ENCODE measurements at regions not wholly inside any gene's neighbourhood (a gene's known extent, or its start where the extent isn't known, plus 50 kb on each side); places are given as distances from the start of the nearest gene placed in this dataset.
"Not testable (repeated sequence)": the region's sequence is repeated elsewhere in the genome, so short reads cannot be mapped to it uniquely, and the experiment has no call there.

DNA sequence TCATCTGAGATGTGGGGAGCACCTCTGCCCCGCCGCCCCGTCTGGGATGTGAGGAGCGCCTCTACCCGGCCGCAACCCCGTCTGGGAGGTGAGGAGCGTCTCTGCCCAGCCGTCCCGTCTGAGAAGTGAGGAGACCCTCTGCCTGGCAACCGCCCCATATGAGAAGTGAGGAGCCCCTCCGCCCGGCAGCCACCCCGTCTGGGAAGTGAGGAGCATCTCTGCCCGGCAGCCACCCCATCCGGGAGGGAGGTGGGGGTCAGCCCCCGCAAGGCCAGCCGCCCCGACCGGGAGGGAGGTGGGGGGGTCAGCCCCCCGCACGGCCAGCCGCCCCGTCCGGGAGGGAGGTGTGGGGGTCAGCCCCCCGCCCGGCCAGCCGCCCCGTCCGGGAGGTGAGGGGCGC, 89.9 kb downstream of the PHLDA1 start:
- DNase-seq, result not testable (repeated sequence)

DNA sequence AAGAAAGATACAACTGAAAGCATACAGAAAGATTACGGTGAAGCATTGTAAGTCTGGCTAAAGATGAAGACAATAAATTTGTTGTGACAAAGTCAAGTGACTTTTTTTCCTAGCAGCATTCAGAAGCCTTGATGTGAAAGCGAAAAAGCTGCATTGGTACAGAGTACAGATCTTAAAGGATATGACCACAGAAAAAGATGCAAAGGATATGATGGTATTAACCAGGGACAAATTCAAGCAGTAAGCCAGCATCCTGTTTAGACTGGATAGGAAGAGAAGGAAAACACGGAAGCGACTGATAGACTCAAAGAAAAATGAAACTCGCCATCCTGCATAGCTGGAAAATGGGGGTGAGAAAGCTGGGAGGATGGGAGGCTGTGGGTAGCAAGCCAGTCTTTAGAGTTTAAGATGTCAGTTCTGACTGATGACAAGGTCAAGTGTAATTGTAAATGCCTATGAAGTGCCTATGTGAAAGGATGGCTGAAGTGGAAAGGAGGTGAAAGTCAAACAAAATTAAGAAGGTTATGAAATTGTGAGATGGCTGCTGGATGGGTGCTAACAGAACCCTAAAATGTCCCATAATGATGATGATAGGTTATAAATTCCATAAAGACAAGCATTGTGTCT, 92.4 kb downstream of the PHLDA1 start:
- no peak for DNase-seq

DNA sequence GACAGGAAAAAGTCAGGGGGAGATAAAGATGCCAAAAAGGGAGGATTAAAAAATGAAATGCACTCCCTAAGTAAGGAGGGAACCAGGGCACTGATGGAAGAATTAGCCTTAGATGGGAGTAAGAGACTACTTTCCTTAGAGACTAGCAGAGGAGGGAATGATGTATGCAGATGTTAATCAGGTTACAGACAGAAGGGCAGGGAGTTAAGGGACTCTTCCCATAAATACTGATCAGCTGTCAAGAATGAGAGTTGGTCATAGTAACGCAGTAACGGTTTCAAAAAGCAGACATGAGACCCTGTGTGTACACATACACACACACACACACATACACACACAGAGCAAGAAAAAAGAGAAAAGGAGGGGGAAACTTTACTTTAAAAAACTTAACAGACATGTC, 93.4 kb downstream of the PHLDA1 start:
- DNase-seq, result no peak

DNA sequence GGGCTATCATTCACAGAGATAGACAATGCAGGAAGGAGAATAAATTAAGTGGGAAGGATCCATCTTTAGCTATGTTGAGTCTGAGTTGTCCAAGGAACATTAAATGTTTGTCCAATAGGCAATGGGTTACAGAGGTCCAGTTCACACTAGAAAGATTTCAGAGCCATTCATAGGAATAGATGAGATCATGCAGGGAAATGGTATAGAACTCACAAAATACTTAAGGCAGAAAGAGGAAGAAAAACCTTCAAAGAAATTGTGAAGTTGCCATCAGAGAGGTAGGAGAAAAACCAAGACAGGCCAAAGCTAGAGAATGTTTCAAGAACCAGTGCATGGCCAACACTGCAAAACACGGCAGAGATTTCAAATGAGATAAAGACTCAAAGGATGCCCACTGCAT, 94.1 kb downstream of the PHLDA1 start:
- DNase-seq, result no peak

DNA sequence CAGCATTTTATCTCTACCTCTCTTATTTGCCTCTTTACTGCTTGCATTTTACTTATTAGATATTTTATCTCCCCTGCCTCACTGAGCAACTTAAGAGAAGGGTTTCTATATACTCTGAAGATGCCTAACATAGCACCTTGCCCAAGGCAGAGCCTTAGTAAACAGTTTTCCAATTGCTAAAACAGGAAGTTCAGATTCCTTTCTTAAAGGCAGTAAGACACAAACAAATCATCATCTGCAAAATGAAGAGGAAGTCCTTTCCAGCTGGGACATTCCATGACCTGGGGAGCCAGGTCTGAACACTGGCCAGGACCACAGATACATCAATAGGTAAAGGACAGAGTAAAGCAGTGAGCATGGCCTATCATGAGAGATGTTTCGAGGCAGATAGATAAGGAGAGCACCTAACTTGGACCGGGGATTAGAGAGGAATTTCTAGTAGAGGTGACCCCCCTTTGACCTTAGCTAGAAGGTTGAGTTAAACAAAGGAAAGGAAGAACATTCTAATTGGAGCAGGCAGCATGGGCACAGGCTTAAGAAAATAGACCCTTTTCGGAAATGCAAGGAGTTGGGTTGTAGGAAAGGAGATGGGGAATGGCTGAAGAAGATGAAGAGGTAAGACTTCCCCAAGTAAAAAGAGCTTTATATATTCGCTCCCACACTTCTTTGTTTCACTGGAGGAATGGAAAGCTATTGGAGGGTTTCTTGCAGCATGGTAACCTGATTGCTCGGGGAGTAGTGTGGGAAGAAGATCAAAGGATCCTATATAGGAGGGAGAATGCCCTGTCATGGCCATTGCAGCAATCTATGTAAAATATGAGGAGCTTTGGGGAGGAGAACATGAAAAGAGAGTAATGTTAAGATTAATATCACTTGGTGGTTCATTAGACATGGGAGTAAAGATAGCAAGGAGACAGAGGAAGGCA, 94.8 kb downstream of the PHLDA1 start:
- no peak for DNase-seq

DNA sequence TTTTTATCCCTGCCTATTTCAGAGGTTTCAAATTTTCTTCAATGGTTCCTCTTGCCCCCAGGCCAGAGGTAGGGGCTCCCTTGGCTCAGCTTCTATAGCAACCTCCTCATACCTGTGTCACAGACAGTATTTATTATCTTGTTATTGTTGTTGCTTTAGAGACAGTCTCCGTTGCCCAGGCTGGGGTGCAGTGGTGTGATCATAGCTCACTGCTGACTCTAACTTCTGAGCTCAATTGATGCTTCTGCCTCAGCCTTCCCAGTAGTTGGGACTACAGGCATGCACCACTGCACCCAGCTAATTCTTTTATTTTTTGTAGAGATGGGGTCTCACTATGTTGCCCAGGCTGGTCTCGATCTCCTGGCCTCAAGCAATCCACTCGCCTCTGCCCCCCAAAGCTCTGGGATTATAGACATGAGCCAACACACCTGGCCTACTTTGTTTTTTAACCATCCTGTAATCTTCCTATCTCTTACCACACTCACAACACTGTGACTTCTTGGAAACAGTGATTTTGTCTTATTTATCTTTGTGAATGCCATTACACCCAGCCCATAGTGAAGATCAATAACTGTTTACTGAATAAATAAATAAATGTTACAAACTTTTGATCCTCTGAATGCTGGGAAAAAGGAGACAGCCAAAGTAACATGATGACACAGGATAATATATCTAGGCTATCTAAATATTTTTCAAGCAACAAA, 95.9 kb downstream of the PHLDA1 start:
- DNase-seq, result no peak

DNA sequence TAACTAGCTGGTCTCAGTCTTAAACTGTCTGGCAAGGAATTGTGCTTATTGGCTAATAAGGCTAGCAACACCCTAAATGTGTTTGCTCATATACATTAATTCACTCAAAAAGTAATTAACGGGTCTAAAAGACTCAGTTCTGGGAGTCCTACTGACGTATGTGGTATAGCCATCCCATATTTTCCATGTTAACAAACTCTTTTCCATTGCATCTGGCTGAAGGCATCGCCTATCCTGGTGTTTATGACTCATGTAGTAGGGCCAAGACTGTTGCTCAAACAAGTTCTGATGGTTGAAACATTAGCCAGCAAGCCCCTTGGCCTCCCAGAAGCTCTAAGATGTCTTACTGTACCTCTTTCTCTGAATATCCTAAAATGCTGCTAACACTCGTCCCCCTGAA, 98.5 kb downstream of the PHLDA1 start:
- DNase-seq, result no peak

DNA sequence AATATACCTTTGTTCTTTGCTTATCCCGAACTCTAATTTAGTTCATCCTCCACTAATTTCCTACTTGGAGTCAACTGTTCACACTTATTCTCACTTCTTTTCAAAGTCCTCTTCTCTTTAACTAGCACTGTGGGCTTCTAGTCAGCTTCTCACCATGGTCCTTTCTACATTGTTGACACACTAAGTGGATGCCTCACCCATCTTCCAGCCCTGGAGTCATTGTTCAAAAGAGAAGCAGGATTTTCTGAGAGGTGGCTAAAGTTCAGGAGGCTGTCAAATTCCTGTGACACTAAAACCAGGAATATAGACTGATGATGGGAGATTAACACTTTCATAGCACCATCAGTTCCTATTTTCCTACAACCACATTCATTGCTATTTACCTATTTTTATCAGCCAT, 99.3 kb downstream of the PHLDA1 start:
- no peak for DNase-seq

DNA sequence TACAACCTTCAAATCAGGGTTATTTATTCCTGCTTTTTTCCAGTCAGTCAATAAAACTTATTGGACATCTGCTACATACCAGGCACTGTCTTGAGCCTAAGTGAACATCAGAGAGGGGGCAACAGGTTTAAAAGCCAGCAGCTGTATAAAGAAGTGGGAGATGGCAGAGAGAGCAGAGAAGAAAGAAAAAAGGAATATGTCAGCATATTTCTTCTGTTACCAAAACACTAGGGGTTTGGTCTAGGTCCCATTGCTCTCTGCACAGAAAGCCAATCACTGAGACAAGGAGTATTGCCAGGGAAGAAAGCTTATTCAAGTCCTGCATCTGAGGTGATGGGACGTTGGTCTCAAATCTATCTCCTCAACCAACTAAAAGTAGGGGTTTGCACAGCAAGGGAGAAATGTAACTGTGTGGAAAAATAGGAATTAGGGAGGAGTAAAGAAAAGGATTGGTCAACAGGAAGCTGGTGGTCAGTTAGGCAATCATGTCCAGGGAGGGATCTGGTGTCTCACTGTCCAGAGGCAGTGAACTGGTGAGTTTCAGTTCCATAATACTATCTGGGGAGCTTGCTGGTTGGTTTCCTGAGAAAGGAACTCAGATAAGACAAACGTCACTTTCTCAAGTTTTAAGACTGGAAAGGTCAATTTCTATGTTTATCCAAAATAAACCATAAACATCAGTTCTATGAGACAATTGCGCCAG, 107.5 kb downstream of the PHLDA1 start:
- DNase-seq, result no peak

DNA sequence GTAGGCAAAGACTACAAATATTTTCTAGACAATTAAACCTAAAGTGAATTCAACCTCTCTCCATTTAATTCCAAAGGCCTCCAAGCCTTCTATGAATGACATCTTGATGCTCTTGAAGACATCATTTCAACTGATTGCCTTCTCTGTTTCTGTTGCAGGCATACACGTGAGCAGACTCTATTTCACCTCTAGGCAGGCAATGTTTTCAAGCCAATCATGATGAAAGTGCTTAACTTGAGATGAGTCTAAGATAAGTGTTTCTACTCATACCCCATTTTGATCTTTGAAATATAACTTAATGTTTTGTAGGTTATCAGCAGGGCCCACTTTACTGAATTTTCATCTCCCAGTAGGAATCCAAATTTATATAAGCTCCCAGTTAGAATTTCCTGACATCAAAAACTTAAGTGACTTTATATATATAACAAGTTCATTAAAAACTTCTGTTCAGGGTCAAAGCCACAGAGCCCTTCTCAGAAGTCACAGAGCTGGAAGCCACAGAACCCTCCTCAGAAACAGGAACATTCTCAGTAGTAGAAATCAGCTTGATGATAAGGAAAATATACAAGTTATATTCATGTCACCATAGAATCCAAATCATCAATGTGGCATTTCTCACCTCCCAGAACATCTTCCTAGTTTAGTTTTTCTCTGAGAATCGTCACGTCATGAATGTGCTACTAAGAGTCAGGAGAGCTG, 108.5 kb downstream of the PHLDA1 start:
- no peak for DNase-seq

DNA sequence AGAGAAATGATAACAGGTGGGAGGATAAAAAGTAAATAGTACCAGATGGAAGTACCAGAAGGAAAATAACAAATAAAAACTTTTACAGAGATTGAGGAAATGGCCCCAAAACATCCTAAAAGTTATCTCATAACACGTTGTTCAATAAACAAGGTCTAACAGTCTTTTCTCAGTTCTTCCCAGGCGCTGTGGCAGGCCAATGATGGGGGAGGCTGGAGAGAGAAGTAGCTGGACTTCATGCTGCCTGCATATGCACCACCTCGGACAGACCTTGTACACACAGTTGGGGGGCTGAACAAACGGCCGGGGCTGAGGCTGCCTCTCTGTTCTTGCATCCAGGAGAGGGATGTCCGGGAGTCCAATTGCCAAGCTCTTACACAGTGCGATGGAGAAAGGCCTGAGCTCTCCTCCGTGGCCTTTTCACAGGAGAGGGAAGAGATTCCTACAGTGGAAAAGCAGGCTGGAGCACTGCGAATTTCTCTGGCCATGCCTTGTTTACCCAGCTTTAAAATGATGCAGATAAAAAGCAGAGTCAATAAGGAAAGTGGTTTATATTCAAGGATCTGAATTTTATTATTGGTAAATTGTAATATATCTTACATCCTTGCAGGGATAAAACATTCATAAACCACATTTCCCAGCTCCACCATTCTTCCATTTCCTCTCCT, 109.8 kb downstream of the PHLDA1 start:
- no peak for DNase-seq

DNA sequence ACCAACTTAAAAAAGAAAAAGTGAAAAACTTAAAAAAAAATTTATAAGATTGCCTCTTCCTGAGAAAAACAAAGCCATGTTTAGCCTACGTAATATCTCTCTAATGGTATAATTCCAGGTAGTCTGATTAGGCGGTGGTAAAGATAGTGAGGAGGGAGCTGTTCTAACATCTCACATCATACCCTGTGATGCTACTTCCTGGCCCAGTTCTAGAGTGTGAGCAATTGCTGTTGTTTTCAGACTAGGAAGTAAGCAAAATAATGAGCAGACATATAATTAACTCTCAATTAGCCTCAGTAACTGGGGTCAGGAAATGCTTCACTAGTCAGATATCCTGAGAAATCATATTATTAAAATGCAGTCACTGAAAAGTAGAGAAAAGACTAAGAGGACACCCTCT, 113.9 kb downstream of the PHLDA1 start:
- no peak for DNase-seq

DNA sequence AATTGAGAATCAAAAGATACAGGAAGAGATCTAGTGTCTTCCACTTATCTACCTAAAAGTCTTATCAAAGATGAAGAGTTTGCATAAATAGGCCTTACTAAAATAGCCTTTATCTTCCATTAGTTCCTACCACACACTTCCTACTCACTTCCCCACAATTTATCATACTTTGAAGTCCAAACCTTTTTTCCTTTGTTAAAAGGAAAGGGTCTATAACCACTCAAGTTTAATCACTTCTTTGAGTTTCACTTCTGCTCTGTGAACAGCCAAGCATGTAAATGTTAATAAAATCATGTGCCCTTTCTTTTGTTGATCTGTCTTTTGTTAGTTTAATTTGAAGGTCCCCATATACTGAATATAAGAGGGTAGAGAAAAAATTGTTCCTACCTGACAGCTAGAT, 114.5 kb downstream of the PHLDA1 start:
- no peak for DNase-seq

DNA sequence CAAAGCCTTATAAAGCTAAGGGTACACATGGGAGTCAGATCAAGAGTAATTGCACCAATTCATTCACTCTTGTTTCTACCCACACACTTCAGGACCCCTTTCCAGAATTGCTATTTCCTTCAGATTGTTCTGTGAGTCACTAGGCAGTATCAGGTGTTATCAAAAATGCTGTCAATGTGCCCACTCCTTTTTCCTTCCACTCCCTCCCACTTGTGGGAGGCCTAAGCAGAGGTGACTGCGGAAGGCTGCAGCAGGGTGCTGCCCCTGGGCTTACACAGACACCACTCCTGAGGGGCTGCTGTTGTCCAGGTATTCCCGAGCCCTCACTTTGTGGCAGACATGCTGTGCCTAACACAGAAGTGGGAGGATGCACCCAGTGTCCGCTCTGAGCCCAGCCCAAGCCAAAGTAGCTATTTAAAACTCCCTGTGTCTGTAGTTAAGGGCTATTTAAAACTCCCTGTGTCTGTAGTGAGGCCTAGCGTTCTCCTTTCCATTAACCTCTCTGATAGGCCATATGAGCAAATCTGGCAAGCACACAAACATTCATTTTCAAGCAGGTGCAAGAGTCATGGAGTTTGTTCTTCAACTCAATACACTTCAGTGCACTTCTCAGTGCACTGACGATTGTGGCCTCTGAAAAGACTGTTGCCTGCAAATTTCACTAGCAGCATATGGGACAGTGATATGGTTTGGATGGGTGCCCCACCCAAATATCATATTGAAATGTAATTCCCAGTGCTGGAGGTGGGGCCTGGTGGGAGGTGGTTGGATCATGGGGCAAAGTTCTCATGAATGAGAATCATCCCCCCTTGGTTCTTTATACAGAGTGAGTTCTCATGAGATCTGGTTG, 117.8 kb downstream of the PHLDA1 start:
- peak; percentile 54 to 60 for DNase-seq

DNA sequence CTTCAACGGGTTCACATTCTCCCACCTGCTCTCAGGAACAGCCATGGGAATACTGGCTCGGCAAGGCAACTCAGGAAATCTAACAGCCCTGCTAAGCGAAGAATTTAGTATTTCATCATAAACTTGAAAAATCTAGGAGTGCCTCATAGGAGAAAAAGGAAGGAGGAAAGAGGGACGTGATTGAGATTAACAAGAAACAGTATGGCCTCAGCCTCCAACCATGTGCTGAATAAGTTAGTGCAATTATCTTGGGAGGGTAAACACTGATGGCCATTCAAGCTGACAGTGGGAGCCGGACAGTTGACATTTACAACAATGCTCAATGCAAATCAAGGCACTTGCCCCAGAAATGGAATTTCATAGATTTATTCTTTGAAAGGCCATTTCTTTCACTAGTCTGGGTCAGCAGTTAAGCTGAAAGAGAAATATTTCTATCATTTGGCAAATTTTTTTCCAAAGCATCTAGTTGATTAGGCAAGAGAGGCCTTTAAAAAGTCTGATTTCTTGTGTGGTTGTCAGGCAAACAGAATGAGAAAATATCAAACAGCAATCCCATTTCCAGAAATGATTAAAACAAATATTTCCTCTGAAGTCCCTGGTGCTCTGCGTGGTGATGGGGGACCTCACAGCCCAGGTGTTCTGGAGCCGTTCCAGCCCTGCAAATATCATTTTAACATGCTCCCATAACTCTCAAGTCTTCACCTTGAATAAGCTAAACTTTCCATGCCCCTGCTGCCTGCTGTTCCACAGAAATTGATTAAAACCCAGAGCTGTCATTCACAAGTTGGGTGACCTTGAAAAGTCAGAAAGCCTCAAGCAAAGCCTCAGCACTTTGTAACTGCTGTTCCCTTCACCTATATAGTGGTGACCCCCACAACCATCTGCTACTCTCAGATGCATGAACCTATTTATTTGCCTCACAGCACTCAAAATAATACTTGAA, 121.6 kb downstream of the PHLDA1 start:
- no peak for DNase-seq

DNA sequence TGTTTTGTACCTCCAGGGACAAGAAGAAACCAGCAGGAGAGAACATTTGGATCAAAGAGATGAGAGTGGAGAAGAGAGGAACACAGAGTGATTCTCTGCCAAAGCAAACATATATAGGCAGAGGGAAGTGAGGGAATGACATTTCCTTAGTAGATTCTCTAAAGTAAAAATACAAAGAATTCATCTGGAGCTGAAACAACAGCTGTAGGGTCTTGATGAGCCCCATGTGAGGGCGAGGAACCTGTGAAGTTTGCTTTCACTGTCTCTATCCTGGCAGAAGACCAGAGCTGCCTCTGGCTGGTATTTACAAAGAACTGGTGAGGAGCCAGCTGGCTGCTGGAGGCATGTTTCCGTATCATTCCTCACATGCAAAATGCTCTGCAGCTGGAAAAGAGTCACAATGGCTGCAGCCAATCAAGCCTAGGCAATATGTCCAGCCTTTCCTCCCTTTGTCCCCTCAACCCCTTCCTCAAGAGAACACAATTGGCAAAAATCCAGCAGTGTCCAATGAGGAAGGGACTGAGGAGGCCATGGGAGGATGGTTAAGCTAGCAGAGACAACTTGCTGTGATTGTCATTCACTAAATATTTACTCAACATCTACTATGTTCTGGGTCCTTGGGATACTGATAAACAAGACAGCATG, 122.5 kb downstream of the PHLDA1 start:
- DNase-seq, result no peak

DNA sequence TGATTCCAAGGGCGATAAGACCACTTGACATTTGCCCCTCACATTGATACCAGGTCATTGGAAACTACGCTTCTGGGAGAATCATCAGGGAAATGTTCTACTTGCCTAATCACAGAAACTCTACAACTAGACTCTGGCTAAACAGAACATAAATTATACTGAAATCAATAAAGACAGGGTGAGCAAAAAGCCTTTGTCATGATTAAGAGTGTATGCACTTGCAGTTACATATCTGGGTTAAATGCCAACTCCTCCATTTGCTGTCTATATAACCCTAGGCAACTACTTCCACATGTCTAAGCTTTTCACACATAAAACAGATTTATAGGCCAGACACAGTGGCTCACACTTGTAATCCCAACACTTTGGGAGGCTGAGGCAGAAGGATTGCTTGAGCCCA, 125.7 kb downstream of the PHLDA1 start:
- DNase-seq, result no peak

DNA sequence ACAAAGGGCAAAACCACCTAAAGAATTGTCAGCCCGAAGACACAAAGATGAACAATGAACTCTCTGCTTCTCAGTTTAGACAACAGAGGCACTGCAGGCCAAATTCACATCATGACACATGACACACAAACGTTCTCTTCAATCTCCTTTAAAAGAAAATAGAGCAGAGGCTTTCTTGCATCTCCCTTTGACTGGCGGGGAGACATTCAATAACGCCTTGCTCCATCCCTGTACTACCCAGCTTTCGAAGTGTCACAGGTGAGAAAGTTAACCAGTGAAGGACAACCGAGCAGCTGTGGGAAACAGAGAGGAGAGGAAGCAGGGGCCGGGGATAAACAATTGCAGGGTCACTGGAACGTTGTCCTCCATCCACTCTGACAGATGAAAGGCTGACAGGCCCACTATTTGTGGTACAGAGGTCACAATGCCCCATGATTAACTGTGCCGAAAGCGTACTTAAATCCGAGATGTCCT, 130.8 kb downstream of the PHLDA1 start:
- no peak for DNase-seq

DNA sequence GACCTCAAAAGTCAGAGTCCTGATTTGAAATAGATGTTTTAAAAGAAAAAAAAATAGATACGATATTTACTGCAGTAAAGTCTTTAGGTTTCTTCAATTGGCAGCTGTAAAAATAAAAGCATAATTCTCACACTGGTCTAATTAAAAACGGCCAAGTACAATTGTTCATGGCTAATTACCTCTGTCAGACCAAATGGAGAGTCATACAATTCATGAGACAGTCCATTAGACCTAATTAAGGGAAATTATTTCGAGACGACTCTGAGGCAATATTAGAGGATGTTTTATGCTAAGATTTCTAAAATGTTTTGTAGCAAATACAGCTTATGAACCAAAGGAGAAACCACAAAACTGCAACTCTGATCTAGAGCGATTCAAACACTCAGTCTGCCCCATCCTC, 131.3 kb downstream of the PHLDA1 start:
- DNase-seq, result no peak
